HG03575 (cell line): ENCODE measurements at regions not wholly inside any gene's neighbourhood (a gene's known extent, or its start where the extent isn't known, plus 50 kb on each side); places are given as distances from the start of the nearest gene placed in this dataset.

Experiments used
- ATAC-seq: cut with Tn5 transposase; IDR thresholded peaks from one replicate; pipeline ENCODE4 v1.9.1; 2021; ENCODE audit not compliant: unreplicated experiment, insufficient number of reproducible peaks, low FRiP score; ENCODE audit errors: extremely low read depth

DNA sequence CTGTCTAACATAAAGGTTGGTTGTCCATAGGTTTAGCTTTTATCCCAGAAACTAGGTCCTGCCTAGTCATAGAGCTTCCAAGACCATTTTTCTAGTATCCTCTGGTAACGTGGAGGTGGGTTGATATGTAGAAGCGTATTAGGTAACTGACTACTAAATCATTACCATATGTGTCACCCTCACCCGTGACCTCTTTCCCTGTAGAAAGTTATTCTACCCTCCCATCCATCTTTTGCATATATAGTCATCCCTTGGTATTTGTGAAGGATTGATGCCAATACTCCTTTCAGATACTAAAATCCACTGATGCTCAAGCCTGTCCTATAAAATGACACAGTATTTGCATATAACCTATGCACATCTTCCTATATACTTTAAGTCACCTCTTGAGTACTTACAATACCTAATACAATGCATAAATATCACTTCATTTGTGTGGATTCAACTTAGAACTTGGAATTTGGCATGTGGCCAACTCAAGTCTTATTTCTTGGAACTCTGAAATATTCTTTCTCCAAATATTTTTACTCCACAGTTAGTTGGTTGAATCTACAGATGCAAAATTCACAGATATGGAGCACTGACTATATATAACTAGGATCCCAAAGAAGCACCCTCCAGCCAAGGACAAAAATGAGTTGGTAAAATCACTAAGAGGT lies 497.0 kb upstream of the TENM4 start:
- no peak for ATAC-seq

DNA sequence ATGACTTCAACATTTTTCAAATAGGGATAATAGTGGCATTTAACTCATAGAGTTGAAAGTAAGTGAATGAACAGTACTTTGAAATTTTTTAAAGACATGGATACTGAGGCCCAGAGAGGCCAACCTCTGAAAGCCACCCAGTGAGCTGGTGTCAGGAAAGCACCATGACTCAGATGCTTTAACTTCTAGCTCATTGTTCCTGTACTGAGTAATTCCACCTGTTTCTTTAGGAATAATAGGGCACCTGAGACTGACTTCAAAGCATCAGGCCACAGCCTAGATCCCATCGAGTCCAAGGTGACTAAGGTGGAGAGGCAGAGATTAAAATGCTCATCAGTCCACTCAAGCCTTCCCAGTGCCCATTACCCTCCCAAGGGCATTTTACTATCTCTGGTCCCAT lies 491.8 kb upstream of the TENM4 start:
- ATAC-seq: no peak

- ATAC-seq: no peak
Measured at GRCh38 chr11:79931692-79932091, 490.9 kb upstream of the TENM4 start.

DNA sequence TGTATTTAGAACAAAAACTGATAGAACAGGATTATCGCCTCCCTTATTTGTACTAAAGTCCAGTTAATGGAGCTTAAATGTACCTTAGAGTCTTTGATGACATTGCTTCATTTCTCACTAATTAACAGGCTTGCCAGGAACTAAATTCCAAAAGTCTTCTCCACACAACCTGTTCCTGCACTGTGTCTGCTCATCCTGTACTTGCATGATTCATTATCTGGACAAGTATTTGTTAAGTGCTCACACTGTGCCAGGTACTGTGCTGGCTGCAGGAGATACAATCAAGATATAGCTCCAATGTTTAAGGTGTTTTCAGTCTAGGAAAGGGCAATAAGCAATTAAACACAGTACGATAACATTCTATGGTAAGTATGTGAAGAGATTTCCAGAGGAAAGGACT lies 485.9 kb upstream of the TENM4 start:
- ATAC-seq: no peak

GRCh38 chr11:79925570-79925969 lies 484.7 kb upstream of the TENM4 start:
- ATAC-seq: peak; percentile 92

DNA sequence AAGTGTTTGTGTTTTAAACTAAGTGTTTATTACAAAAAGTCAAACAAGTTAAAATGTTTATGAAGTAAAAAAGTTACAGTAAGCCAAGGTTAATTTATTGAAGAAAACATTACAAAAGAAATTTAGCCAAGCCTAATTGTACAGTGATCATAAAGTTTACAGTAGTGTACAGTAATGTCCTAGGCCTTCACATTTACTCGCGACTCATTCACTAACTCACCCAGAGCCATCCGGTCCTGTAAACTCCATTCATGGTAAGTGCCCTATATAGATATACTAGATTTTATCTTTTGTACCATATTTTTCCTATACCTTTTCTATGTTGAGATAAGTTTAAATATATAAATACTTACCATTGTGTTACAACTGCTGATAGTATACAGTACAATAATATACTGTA lies 481.8 kb upstream of the TENM4 start:
- no peak for ATAC-seq

- ATAC-seq: no peak
Measured at GRCh38 chr11:79920480-79920879, 479.6 kb upstream of the TENM4 start.

GRCh38 chr11:79919350-79919749 lies 478.5 kb upstream of the TENM4 start:
- ATAC-seq: no peak

- no peak for ATAC-seq
Measured at GRCh38 chr11:79918846-79919245, 478.0 kb upstream of the TENM4 start.

DNA sequence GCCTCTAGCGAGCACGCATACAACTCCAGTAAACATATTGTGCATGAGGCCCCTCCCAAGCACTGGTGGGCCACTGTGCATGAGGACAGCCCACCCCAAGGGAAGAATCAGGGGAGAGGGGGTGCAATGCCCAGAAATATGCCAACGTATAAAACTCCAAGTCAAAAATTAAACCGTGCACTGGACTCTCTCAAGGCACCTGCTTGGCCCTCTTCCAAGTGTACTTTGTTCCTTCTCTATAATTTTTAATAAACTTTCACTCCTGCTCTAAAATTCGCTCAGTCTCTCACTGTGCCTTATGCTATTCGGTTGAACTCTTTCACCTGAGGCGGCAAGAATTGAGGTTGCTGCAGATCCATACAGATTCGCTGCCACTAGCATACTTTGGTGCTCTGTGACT lies 465.3 kb upstream of the TENM4 start:
- ATAC-seq: no peak

GRCh38 chr11:79902493-79902892 lies 461.7 kb upstream of the TENM4 start:
- ATAC-seq: no peak

- no peak for ATAC-seq
Measured at GRCh38 chr11:79897896-79898295, 457.1 kb upstream of the TENM4 start.

- no peak for ATAC-seq
Measured at GRCh38 chr11:79896258-79896657, 455.4 kb upstream of the TENM4 start.

DNA sequence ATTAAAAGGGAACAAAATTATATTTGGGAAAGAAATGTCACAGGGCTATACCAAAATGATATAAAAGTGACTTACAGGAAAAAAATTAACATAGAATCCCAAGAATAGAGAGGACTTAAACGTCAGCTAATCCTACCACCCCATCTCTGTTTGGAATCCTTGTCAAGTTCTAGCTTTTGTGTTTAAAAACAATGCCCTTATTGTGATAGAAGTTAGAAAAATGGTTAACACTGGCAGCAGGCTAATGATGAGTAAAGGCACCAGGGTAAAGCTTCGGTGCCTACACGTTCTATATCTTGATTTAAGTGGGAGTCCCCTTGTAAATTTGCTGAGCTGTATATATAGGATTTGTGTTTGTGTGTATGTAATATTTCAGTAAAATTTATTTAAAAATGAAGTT lies 453.3 kb upstream of the TENM4 start:
- ATAC-seq: no peak

- ATAC-seq: no peak
Measured at GRCh38 chr11:79890272-79890671, 449.4 kb upstream of the TENM4 start.

GRCh38 chr11:79864882-79865281 lies 424.1 kb upstream of the TENM4 start:
- no peak for ATAC-seq

DNA sequence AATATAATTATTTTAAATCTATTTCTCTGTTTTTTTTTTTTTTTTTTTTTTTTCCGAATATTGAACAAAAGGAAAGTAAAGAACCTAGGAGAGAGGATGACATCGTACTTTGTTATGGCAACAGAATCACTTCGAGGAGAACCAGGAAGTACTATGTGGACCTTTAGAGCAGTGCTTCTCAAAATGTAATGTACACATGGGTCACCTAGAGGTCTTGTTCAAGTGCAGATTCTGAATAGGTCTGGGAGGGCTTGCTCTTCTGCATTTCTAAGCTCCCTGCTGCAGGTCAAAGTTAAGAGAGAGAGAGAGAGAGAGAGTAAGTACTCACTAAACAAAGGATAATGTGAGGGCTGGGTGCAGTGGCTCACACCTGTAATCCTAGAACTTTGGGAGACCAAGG lies 419.5 kb upstream of the TENM4 start:
- ATAC-seq: no peak

DNA sequence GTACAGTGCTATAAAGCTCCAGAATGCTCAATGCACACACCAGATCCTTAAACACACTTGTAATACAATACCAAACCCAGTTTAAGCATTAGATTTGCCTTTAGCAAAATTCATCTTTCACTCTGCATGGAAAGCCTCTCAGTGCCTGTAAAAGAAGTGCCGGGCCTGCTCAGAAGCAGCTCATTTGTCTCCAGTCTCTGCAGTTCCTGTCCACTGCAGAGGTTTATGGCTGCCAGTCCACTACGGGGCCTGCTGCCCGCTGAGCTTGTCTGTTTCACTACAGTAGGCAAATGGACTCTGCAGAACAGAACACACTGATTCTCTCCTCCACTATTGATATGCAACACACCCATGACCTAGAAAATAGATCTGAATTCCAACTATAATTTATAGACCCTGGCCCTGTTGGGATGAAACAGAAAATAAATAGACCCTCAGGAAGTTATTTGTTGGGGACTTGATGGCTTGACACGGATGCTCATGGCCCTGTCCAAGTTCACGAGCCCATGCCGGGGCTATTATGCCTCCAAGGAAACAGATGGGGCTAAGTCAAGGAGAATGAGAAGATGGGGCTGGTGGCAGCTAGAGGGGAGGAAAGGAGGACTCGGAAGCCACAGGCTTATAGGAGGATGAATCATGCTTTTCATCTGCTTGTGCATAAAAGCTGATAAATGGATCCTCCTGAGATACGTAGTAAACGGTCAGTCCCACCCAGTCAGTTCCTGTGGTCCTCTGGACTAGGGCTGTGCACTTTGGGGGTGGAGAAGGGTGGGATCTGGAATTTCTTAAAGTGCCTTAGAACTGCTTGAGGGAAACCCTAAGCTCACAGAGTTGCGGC lies 416.8 kb upstream of the TENM4 start:
- ATAC-seq: no peak

DNA sequence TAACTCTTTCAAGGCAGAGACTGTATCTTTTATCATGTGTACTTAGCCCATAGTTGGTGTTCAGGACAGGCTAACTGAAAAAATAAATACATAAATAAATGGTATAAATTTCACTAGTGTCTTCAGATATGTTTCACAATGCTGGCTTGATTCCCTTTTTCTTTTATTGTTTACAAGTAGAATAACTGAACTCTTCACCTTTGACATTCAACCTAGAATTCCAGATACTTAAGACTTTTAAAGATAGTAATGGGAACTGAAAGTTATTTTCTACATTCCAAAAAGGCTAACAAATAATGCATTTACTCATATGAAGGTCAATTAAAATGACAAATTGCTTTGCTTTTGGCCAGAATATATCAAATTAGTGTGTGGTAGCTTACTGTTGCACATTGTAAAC lies 411.3 kb upstream of the TENM4 start:
- no peak for ATAC-seq

GRCh38 chr11:79845002-79845709 lies 404.3 kb upstream of the TENM4 start:
- no peak for ATAC-seq
